DOHH2 (cell line): ENCODE measurements at regions not wholly inside any gene's neighbourhood (a gene's known extent, or its start where the extent isn't known, plus 50 kb on each side); places are given as distances from the start of the nearest gene placed in this dataset.

Experiments
- EZH2phosphoT487 ChIP-seq: fragments of 200-600 bp; sonication (generic); IDR thresholded peaks from 2 replicates; pipeline ENCODE4 v1.6.1; 2017; ENCODE audit warnings: borderline replicate concordance, mild to moderate bottlenecking, antibody characterized with exemption, low read length, moderate library complexity, mixed read lengths
- TF ChIP-seq, protein P1 (sequence below): fragments of 200-600 bp; sonication (generic); IDR thresholded peaks from one replicate; pipeline ENCODE4 v1.5.1; 2014; ENCODE audit warnings: antibody characterized with exemption, mild to moderate bottlenecking, low read depth, low read length; ENCODE audit not compliant: poor library complexity, severe bottlenecking

DNA sequence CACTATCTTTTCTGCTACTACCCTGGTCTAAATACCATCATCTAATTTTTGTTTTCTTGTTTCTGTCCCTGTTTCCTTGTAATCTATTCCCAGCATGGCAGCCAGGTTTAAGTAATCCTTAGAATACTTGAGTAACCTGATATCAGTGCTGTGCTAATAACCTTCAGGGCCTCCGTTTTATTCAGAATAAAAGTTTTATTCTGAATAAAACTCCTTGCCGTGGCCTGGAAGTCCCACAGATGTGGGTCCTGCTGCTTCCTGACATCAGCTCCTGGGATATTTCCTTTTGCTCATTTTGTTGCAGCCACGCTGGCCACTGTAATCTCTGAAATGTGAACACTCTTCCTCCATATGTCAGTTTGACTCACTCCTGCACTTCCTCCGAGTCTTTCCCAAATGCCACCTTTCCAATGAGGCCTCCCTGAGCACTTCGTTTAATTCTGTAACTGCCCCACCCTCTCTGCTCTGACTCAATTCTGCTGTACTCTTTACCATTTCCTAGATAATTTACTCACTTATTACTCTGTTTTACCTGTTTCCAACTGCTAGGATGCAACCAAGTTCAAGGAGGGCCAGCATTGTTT is 114.0 kb upstream of the FOXA2 start:
- TF ChIP-seq, protein P1, sequence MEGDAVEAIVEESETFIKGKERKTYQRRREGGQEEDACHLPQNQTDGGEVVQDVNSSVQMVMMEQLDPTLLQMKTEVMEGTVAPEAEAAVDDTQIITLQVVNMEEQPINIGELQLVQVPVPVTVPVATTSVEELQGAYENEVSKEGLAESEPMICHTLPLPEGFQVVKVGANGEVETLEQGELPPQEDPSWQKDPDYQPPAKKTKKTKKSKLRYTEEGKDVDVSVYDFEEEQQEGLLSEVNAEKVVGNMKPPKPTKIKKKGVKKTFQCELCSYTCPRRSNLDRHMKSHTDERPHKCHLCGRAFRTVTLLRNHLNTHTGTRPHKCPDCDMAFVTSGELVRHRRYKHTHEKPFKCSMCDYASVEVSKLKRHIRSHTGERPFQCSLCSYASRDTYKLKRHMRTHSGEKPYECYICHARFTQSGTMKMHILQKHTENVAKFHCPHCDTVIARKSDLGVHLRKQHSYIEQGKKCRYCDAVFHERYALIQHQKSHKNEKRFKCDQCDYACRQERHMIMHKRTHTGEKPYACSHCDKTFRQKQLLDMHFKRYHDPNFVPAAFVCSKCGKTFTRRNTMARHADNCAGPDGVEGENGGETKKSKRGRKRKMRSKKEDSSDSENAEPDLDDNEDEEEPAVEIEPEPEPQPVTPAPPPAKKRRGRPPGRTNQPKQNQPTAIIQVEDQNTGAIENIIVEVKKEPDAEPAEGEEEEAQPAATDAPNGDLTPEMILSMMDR, result no peak
- no peak for TF ChIP-seq EZH2phosphoT487
